ENCODE measurements at regions not wholly inside any gene's neighbourhood (a gene's known extent, or its start where the extent isn't known, plus 50 kb on each side); places are given as distances from the start of the nearest gene placed in this dataset.

DNA sequence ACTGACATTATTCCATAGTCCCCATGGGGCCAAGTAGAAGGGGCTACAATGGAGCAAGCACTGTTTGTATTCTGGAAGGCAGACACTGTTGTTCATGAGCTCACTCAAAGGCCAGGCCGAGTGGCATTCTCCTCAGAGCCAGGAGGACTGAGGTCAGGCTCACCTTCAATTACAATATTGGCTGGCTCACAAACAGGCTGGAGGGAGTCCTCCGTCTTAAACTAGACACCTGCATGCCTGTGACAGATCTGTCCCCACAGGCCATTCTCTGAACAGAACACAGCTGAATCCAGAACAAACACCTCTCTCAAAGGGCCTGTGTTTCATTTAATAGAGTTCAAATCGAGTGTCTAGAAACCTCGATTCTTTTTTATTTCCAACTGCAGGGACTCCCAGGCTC lies 347.4 kb upstream of the PPP2R3A start:
- DNase-seq (ENCODE audit: low spot score) (no peak), ATAC-seq (ENCODE audit: low read depth) (no peak)
- no peak overlapping the region for H3K4me3 ChIP-seq (ENCODE audit: severe bottlenecking)
- no peaks in the 10 kb centered on the region for H3K9me3 ChIP-seq (ENCODE audit: severe bottlenecking)
- H3K36me3 ChIP-seq (ENCODE audit: low read depth) = no peaks in the 10 kb centered on the region
- no peaks in the 10 kb centered on the region for H3K4me1 ChIP-seq (ENCODE audit: insufficient read depth, poor library complexity, severe bottlenecking)
- no peaks in the 10 kb centered on the region for H3K27me3 ChIP-seq (ENCODE audit: insufficient read depth, poor library complexity, severe bottlenecking)
- TF ChIP-seq CTCF (IDR thresholded peaks at IDR 0.05; ENCODE audit: poor library complexity, severe bottlenecking) = no peak
- H3K27ac ChIP-seq (ENCODE audit: poor library complexity, severe bottlenecking) = no peak overlapping the region

- DNase-seq (ENCODE audit: low spot score) (no peak), ATAC-seq (ENCODE audit: low read depth) (no peak)
- Histone ChIP-seq H3K36me3 (ENCODE audit: low read depth) (no peaks in the 10 kb centered on the region), H3K9me3 (ENCODE audit: severe bottlenecking) (no peaks in the 10 kb centered on the region), H3K4me3 (ENCODE audit: severe bottlenecking) (no peak overlapping the region), H3K4me1 (ENCODE audit: insufficient read depth, poor library complexity, severe bottlenecking) (no peaks in the 10 kb centered on the region), H3K27ac (ENCODE audit: poor library complexity, severe bottlenecking) (no peak overlapping the region), H3K27me3 (ENCODE audit: insufficient read depth, poor library complexity, severe bottlenecking) (no peaks in the 10 kb centered on the region)
- no peak for TF ChIP-seq CTCF (IDR thresholded peaks at IDR 0.05; ENCODE audit: poor library complexity, severe bottlenecking)
Measured at GRCh38 chr3:135621184-135621920, 344.2 kb upstream of the PPP2R3A start.

DNA sequence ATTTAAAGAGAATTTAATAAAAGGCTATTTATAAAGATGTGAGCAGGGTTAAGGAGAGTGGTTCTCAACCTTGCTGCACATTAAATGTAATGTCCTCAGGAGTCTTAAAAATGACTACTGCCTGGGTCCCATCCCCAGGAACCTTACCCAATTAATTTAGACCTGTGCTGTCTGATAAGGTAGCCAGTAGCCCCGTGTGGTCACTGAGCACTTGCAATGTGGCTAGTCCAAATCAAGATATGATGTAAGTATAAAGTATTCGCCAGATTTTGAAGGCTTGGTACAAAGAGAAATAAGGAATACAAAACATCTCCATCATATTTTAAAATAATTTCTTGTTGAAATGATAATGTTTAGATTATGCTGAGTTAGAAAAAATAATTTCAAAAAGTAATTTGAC lies 343.3 kb upstream of the PPP2R3A start:
- TF ChIP-seq CTCF (IDR thresholded peaks at IDR 0.05; ENCODE audit: poor library complexity, severe bottlenecking) = no peak
- no peak for ATAC-seq (ENCODE audit: low read depth)

DNA sequence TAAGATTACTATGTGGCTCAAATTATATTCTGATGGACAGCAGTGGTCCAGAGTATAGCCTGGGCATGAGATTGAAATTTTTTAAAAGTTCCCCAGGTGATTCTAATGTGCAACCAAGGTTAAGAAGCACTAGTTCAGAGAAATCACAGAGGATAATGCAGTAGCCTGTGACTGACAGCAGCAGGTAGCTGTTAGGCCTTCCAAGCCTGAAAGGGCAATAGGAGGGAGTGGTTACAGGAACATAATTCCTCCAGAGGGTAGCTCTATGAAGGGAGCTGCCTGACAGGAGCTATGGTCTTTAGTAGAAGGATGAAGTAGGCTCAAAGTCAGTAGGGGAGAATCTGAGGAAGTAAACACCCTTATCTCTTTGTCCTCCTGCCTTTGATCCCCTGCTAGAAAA lies 342.9 kb upstream of the PPP2R3A start:
- Histone ChIP-seq H3K4me3 (ENCODE audit: severe bottlenecking) (no peak overlapping the region), H3K4me1 (ENCODE audit: insufficient read depth, poor library complexity, severe bottlenecking) (no peaks in the 10 kb centered on the region), H3K27me3 (ENCODE audit: insufficient read depth, poor library complexity, severe bottlenecking) (no peaks in the 10 kb centered on the region), H3K36me3 (ENCODE audit: low read depth) (no peaks in the 10 kb centered on the region), H3K27ac (ENCODE audit: poor library complexity, severe bottlenecking) (no peak overlapping the region), H3K9me3 (ENCODE audit: severe bottlenecking) (no peaks in the 10 kb centered on the region)
- TF ChIP-seq CTCF (IDR thresholded peaks at IDR 0.05; ENCODE audit: poor library complexity, severe bottlenecking) = no peak
- ATAC-seq (ENCODE audit: low read depth) (no peak), DNase-seq (ENCODE audit: low spot score) (no peak)

More for the DNA sequence above, 343.3 kb upstream of the PPP2R3A start:
- no peaks in the 10 kb centered on the region for H3K36me3 ChIP-seq (ENCODE audit: low read depth)
- no peaks in the 10 kb centered on the region for H3K9me3 ChIP-seq (ENCODE audit: severe bottlenecking)
- DNase-seq (ENCODE audit: low spot score) = no peak
- no peak overlapping the region for H3K4me3 ChIP-seq (ENCODE audit: severe bottlenecking)
- no peaks in the 10 kb centered on the region for H3K27me3 ChIP-seq (ENCODE audit: insufficient read depth, poor library complexity, severe bottlenecking)
- no peak overlapping the region for H3K27ac ChIP-seq (ENCODE audit: poor library complexity, severe bottlenecking)
- H3K4me1 ChIP-seq (ENCODE audit: insufficient read depth, poor library complexity, severe bottlenecking) = no peaks in the 10 kb centered on the region

DNA sequence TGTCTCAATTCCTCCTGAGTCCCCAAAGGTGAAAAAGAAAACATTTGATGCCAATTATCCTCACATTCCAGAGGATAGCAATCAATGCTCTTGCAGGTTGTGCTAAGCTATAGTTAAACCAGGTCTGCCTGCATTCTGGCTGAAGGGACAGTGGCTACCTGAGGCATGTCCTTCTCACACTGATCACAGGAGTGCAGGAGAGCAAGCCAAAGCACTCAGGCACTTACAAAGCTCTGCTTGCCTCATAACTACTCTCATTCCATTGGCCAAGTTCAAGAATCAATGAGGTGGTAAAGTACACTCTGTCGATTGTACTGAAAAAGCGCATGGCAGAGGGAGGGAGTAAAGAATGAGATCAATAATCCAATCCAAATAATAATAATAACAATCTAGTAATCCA lies 342.0 kb upstream of the PPP2R3A start:
- no peak for ATAC-seq (ENCODE audit: low read depth)
- TF ChIP-seq CTCF (IDR thresholded peaks at IDR 0.05; ENCODE audit: poor library complexity, severe bottlenecking) = no peak
- H3K4me1 ChIP-seq (ENCODE audit: insufficient read depth, poor library complexity, severe bottlenecking) = no peaks in the 10 kb centered on the region
- H3K36me3 ChIP-seq (ENCODE audit: low read depth) = no peaks in the 10 kb centered on the region
- no peaks in the 10 kb centered on the region for H3K9me3 ChIP-seq (ENCODE audit: severe bottlenecking)
- H3K27me3 ChIP-seq (ENCODE audit: insufficient read depth, poor library complexity, severe bottlenecking) = no peaks in the 10 kb centered on the region
- DNase-seq (ENCODE audit: low spot score) = no peak
- H3K27ac ChIP-seq (ENCODE audit: poor library complexity, severe bottlenecking) = no peak overlapping the region
- H3K4me3 ChIP-seq (ENCODE audit: severe bottlenecking) = no peak overlapping the region

Measured in RWPE2 (cell line).